ENCODE measurements at regions not wholly inside any gene's neighbourhood (a gene's known extent, or its start where the extent isn't known, plus 50 kb on each side); places are given as distances from the start of the nearest gene placed in this dataset.
"Not testable (repeated sequence)": the region's sequence is repeated elsewhere in the genome, so short reads cannot be mapped to it uniquely, and the experiment has no call there.

- H3K4me3 ChIP-seq (ENCODE audit: low read length): no peak overlapping the region
- TF ChIP-seq, protein P1, sequence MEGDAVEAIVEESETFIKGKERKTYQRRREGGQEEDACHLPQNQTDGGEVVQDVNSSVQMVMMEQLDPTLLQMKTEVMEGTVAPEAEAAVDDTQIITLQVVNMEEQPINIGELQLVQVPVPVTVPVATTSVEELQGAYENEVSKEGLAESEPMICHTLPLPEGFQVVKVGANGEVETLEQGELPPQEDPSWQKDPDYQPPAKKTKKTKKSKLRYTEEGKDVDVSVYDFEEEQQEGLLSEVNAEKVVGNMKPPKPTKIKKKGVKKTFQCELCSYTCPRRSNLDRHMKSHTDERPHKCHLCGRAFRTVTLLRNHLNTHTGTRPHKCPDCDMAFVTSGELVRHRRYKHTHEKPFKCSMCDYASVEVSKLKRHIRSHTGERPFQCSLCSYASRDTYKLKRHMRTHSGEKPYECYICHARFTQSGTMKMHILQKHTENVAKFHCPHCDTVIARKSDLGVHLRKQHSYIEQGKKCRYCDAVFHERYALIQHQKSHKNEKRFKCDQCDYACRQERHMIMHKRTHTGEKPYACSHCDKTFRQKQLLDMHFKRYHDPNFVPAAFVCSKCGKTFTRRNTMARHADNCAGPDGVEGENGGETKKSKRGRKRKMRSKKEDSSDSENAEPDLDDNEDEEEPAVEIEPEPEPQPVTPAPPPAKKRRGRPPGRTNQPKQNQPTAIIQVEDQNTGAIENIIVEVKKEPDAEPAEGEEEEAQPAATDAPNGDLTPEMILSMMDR (IDR thresholded peaks at IDR 0.05; ENCODE audit: insufficient read depth, low read depth, low read length, missing control alignments): no peak
- DNase-seq (ENCODE audit: low read depth): peak; percentile 76
These were observed 96.0 kb upstream of the FAM174B start for GRCh38 chr15:92751528-92751927.

- TF ChIP-seq, protein P1 (IDR thresholded peaks at IDR 0.05; ENCODE audit: insufficient read depth, low read depth, low read length, missing control alignments): no peak
- no peak for DNase-seq (ENCODE audit: low read depth)
- H3K4me3 ChIP-seq (ENCODE audit: low read length): no peak overlapping the region
These were observed 98.0 kb upstream of the FAM174B start for GRCh38 chr15:92753591-92753990.

- TF ChIP-seq, protein P1 (IDR thresholded peaks at IDR 0.05; ENCODE audit: insufficient read depth, low read depth, low read length, missing control alignments): no peak
- DNase-seq (ENCODE audit: low read depth): no peak
- H3K4me3 ChIP-seq (ENCODE audit: low read length): no peak overlapping the region
These were observed 107.9 kb upstream of the FAM174B start for GRCh38 chr15:92763459-92763858.

- not testable (repeated sequence) for DNase-seq (ENCODE audit: low read depth); H3K4me3 ChIP-seq (ENCODE audit: low read length)
These were observed 112.6 kb upstream of the FAM174B start for GRCh38 chr15:92768131-92768530.

DNA sequence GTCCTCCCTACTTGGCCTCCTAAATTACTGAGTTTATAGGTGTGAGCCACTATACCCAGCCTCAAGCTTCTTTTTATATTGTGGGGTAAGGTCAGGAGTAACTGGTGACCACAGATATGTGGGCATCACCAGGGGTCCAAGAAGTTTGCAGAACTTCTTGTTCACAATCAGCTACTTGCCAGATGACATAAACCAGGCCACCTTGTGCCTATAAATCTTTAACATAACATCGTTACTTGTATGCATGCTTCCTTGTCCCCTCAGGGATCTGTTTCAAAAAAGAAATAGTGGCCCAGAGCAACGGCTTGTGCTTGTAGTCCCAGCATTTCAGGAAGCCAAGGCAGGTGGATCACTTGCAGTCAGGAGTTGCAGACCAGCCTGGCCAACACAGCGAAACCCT, 115.1 kb upstream of the FAM174B start:
- TF ChIP-seq, protein P1 (IDR thresholded peaks at IDR 0.05; ENCODE audit: insufficient read depth, low read depth, low read length, missing control alignments): no peak

GRCh38 chr15:92772061-92772460, 116.5 kb upstream of the FAM174B start:
- DNase-seq (ENCODE audit: low read depth): no peak
- TF ChIP-seq, protein P1 (IDR thresholded peaks at IDR 0.05; ENCODE audit: insufficient read depth, low read depth, low read length, missing control alignments): no peak
- no peak overlapping the region for H3K4me3 ChIP-seq (ENCODE audit: low read length)

More for the DNA sequence above, 115.1 kb upstream of the FAM174B start:
- no peak for DNase-seq (ENCODE audit: low read depth)
- no peak overlapping the region for H3K4me3 ChIP-seq (ENCODE audit: low read length)

GRCh38 chr15:92772626-92773244, 117.2 kb upstream of the FAM174B start:
- TF ChIP-seq, protein P1 (IDR thresholded peaks at IDR 0.05; ENCODE audit: insufficient read depth, low read depth, low read length, missing control alignments): no peak
- no peak overlapping the region for H3K4me3 ChIP-seq (ENCODE audit: low read length)
- DNase-seq (ENCODE audit: low read depth): no peak

Data from epithelial cell of esophagus (primary cell).